Endothelial cell of umbilical vein (primary cell): ENCODE measurements at regions not wholly inside any gene's neighbourhood (a gene's known extent, or its start where the extent isn't known, plus 50 kb on each side); places are given as distances from the start of the nearest gene placed in this dataset.
"Not testable (repeated sequence)": the region's sequence is repeated elsewhere in the genome, so short reads cannot be mapped to it uniquely, and the experiment has no call there.

Source experiments
- CTCF ChIP-seq, 2 donors: IDR thresholded peaks; 1 replicate in 1 of 2; 2 replicates in 1 of 2; pipeline ENCODE4 v1.5.1; 2011; ENCODE audit warnings: low read length in 2 of 2, mild to moderate bottlenecking in 2 of 2, moderate library complexity in 2 of 2, control low read depth in 1 of 2, inconsistent platforms in 1 of 2, low read depth in 1 of 2; ENCODE audit not compliant: insufficient read depth in 1 of 2; ENCODE audit errors: extremely low read depth in 1 of 2
- EZH2 ChIP-seq: IDR thresholded peaks from 2 replicates; pipeline ENCODE4 v1.6.1; 2012; ENCODE audit warnings: borderline replicate concordance, low read depth, mild to moderate bottlenecking, moderate library complexity, low read length, inconsistent platforms; ENCODE audit not compliant: severe bottlenecking
- FOS ChIP-seq: IDR thresholded peaks from 2 replicates; pipeline ENCODE4 v1.6.1; 2011; ENCODE audit warnings: mild to moderate bottlenecking, low read length, moderate library complexity, borderline replicate concordance; ENCODE audit not compliant: insufficient read depth
- GATA2 ChIP-seq: IDR thresholded peaks from 2 replicates; pipeline ENCODE4 v1.7.0; 2011; ENCODE audit warnings: low read depth, mild to moderate bottlenecking, moderate library complexity, mixed read lengths, low read length; ENCODE audit not compliant: insufficient read length, insufficient read depth
- MAX ChIP-seq: IDR thresholded peaks from 2 replicates; pipeline ENCODE4 v1.6.1; 2011; ENCODE audit not compliant: insufficient read depth, insufficient read length
- MYC ChIP-seq: IDR thresholded peaks from one replicate; pipeline ENCODE4 v1.6.1; 2011; ENCODE audit warnings: mild to moderate bottlenecking, low read depth, low read length
- POLR2A ChIP-seq: IDR thresholded peaks from 2 replicates; pipeline ENCODE4 v1.6.1; 2012; ENCODE audit warnings: low read depth, mild to moderate bottlenecking, control low read depth, low read length
- POLR2AphosphoS5 ChIP-seq: IDR thresholded peaks from 2 replicates; pipeline ENCODE4 v1.6.1; 2012; ENCODE audit warnings: low read depth, mild to moderate bottlenecking, control low read depth, low read length, moderate library complexity; ENCODE audit not compliant: insufficient read depth

GRCh38 chr5:115448630-115449029 is 95.9 kb downstream of the FEM1C start:
- TF ChIP-seq EZH2; CTCF (IDR thresholded peaks at IDR 0.05; ENCODE audit: extremely low read depth in 1 of 2, insufficient read depth in 1 of 2, low read depth in 1 of 2, low read length in 2 of 2); MAX; GATA2; POLR2AphosphoS5; POLR2A; MYC; FOS: not testable (repeated sequence)
